Body of pancreas (tissue), 4 donors: ENCODE measurements at regions not wholly inside any gene's neighbourhood (a gene's known extent, or its start where the extent isn't known, plus 50 kb on each side); places are given as distances from the start of the nearest gene placed in this dataset.
A peak's percentile ranks its signal among the peaks of the same experiment; 100 is the strongest.

Experiments
- ATAC-seq: fragments of 150-250 bp; one replicate; pipeline ENCODE4 v1.9.1; 2016
- DNase-seq, 4 donors: peaks; one replicate each; pipeline ENCODE4 v3.0.0-alpha.2; 2019
- H3K27ac ChIP-seq, 4 donors: fragments of 200-600 bp; sonication (generic); 1 replicate in 3 of 4; 2 replicates in 1 of 4; pipeline versions ENCODE4 v1.5.1 to v1.6.1; 2016 to 2019; ENCODE audit warnings: mild to moderate bottlenecking in 1 of 4, mixed read lengths in 1 of 4, moderate library complexity in 1 of 4
- H3K27me3 ChIP-seq, 2 donors: fragments of 200-600 bp; sonication (generic); one replicate each; pipeline ENCODE4 v1.6.0; 2016; ENCODE audit warnings: mild to moderate bottlenecking in 1 of 2
- H3K36me3 ChIP-seq, 2 donors: fragments of 200-600 bp; sonication (generic); replicated peaks in 1 of 2; 2 replicates each; pipeline ENCODE4 v1.5.1; 2016; ENCODE audit warnings: low read depth in 2 of 2; ENCODE audit not compliant: insufficient read depth in 1 of 2
- H3K4me1 ChIP-seq: fragments of 200-600 bp; sonication (generic); one replicate; pipeline ENCODE4 v1.6.0; 2016
- H3K4me3 ChIP-seq, 2 donors: fragments of 200-600 bp; sonication (generic); 1 replicate in 1 of 2; 2 replicates in 1 of 2; pipeline ENCODE4 v1.5.1; 2016 to 2019
- H3K9me3 ChIP-seq, 3 donors: fragments of 200-600 bp; sonication (generic); 1 replicate in 2 of 3; 2 replicates in 1 of 3; pipeline ENCODE4 v1.5.1; 2016
- CTCF ChIP-seq, 7 experiments: fragments of 450-650 bp in 4 of 7; fragments of 200-600 bp in 3 of 7; sonication (generic) in 3 of 7; IDR thresholded peaks; one replicate each; pipeline ENCODE4 v1.5.1; 2016 to 2019; ENCODE audit warnings: antibody characterized with exemption in 7 of 7
- POLR2A ChIP-seq, 3 donors: fragments of 450-650 bp; IDR thresholded peaks; one replicate each; pipeline ENCODE4 v1.6.1; 2016; ENCODE audit warnings: antibody characterized with exemption in 3 of 3, mild to moderate bottlenecking in 2 of 3
- WGBS, 2 donors: methylation state at CpG; one replicate each; pipeline ENCODE4 v1.1.5; 2017; 5-methylcytosine and 5-hydroxymethylcytosine counted together
- intact Hi-C: fragments of 100-400 bp; cut with DNase I; formaldehyde crosslinking; loops from one replicate; pipeline ENCODE4 v1.15.1; 2023

GRCh38 chr22:26845021-26845743 lies 187.8 kb downstream of the MIAT start:
- H3K36me3 ChIP-seq: no peaks in the 10 kb centered on the region
- no peaks in the 10 kb centered on the region for H3K27me3 ChIP-seq
- no peak overlapping the region for H3K4me3 ChIP-seq
- no peak overlapping the region for H3K27ac ChIP-seq
- ATAC-seq (no peak), DNase-seq (peak in 1 of 4 donors; percentile 6)
- H3K4me1 ChIP-seq: peaks cover 5% of the 10 kb centered on the region
- 43 to 50% methylated on average over 10 of the region's 10 CpGs for WGBS, 2 donors
- H3K9me3 ChIP-seq: no peaks in the 10 kb centered on the region
- TF ChIP-seq POLR2A (IDR thresholded peaks at IDR 0.05) (no peak), CTCF (IDR thresholded peaks at IDR 0.05) (no peak)
- intact Hi-C loops: no loop called here

GRCh38 chr22:26846076-26846475 lies 188.7 kb downstream of the MIAT start:
- intact Hi-C loops: no loop called here
- Histone ChIP-seq H3K4me1 (peaks cover 5% of the 10 kb centered on the region), H3K27ac (no peak overlapping the region), H3K9me3 (no peaks in the 10 kb centered on the region), H3K36me3 (no peaks in the 10 kb centered on the region), H3K27me3 (no peaks in the 10 kb centered on the region), H3K4me3 (no peak overlapping the region)
- TF ChIP-seq CTCF (IDR thresholded peaks at IDR 0.05) (no peak), POLR2A (IDR thresholded peaks at IDR 0.05) (no peak)
- DNase-seq: no peak
- 62 to 72% methylated on average over 1 of the region's 1 CpG for WGBS, 2 donors
- no peak for ATAC-seq

- no peak overlapping the region for H3K27ac ChIP-seq
- DNase-seq (no peak), ATAC-seq (no peak)
- H3K36me3 ChIP-seq: no peaks in the 10 kb centered on the region
- 89 to 90% methylated on average over 2 of the region's 2 CpGs for WGBS, 2 donors
- intact Hi-C loops: no loop called here
- TF ChIP-seq CTCF (IDR thresholded peaks at IDR 0.05) (no peak), POLR2A (IDR thresholded peaks at IDR 0.05) (no peak)
- peaks cover 5% of the 10 kb centered on the region for H3K4me1 ChIP-seq
- H3K9me3 ChIP-seq: no peaks in the 10 kb centered on the region
- H3K27me3 ChIP-seq: no peaks in the 10 kb centered on the region
- no peak overlapping the region for H3K4me3 ChIP-seq
Observed at GRCh38 chr22:26846645-26847044, 189.3 kb downstream of the MIAT start.

- ATAC-seq: no peak
- Histone ChIP-seq H3K4me1 (peaks cover 5% of the 10 kb centered on the region), H3K4me3 (no peak overlapping the region), H3K27ac (no peak overlapping the region), H3K9me3 (no peaks in the 10 kb centered on the region), H3K27me3 (no peaks in the 10 kb centered on the region), H3K36me3 (no peaks in the 10 kb centered on the region)
- TF ChIP-seq POLR2A (IDR thresholded peaks at IDR 0.05): no peak
- TF ChIP-seq CTCF (IDR thresholded peaks at IDR 0.05): no peak
- WGBS, 2 donors: 45 to 49% methylated on average over 5 of the region's 5 CpGs
- DNase-seq: no peak
- intact Hi-C loops: no loop called here
Observed at GRCh38 chr22:26847046-26847445, 189.7 kb downstream of the MIAT start.

GRCh38 chr22:26847816-26848215 lies 190.4 kb downstream of the MIAT start:
- 82 to 100% methylated on average over 2 of the region's 2 CpGs for WGBS, 2 donors
- no peak for ATAC-seq
- intact Hi-C loops: no loop called here

More at GRCh38 chr22:26847816-26848215, 190.4 kb downstream of the MIAT start:
- TF ChIP-seq POLR2A (IDR thresholded peaks at IDR 0.05): no peak
- TF ChIP-seq CTCF (IDR thresholded peaks at IDR 0.05): no peak
- Histone ChIP-seq H3K36me3 (no peaks in the 10 kb centered on the region), H3K27me3 (no peaks in the 10 kb centered on the region), H3K9me3 (no peaks in the 10 kb centered on the region), H3K4me1 (peaks cover 5% of the 10 kb centered on the region), H3K27ac (no peak overlapping the region), H3K4me3 (no peak overlapping the region)
- DNase-seq: no peak
